Vagina (tissue), 2 donors: ENCODE measurements at regions not wholly inside any gene's neighbourhood (a gene's known extent, or its start where the extent isn't known, plus 50 kb on each side); places are given as distances from the start of the nearest gene placed in this dataset.

Experiments used
- DNase-seq, 2 donors: peaks; one replicate each; pipeline ENCODE4 v3.0.0-alpha.2; 2017; ENCODE audit errors: extremely low spot score in 2 of 2
- H3K27ac ChIP-seq: fragments of 200-600 bp; sonication (generic); one replicate; pipeline ENCODE4 v1.5.1; 2019
- H3K27me3 ChIP-seq: fragments of 200-600 bp; sonication (generic); one replicate; pipeline ENCODE4 v1.5.1; 2019
- H3K36me3 ChIP-seq, 2 donors: fragments of 200-600 bp; sonication (generic); one replicate each; pipeline ENCODE4 v1.5.1; 2017 to 2019
- H3K4me1 ChIP-seq: fragments of 200-600 bp; sonication (generic); one replicate; pipeline ENCODE4 v1.5.1; 2019
- H3K4me3 ChIP-seq, 2 donors: fragments of 200-600 bp; sonication (generic); 1 replicate in 1 of 2; 2 replicates in 1 of 2; pipeline ENCODE4 v1.5.1; 2016 to 2019
- H3K9me3 ChIP-seq: fragments of 200-600 bp; sonication (generic); one replicate; pipeline ENCODE4 v1.5.1; 2019
- CTCF ChIP-seq, 3 experiments: fragments of 450-650 bp in 2 of 3; fragments of 200-600 bp in 1 of 3; sonication (generic) in 1 of 3; IDR thresholded peaks; one replicate each; pipeline ENCODE4 v1.5.1; 2017 to 2019; ENCODE audit warnings: antibody characterized with exemption in 3 of 3, mild to moderate bottlenecking in 2 of 3, moderate library complexity in 2 of 3
- POLR2A ChIP-seq, 2 donors: fragments of 450-650 bp; IDR thresholded peaks; one replicate each; pipeline ENCODE4 v1.6.1; 2017; ENCODE audit warnings: antibody characterized with exemption in 2 of 2, mild to moderate bottlenecking in 2 of 2, moderate library complexity in 2 of 2
- POLR2AphosphoS5 ChIP-seq, 2 donors: sonication (generic); formaldehyde crosslinking; IDR thresholded peaks; one replicate each; pipeline ENCODE4 v1.9.0; 2017; ENCODE audit warnings: antibody characterized with exemption in 2 of 2, mild to moderate bottlenecking in 2 of 2, low read depth in 1 of 2; ENCODE audit not compliant: insufficient read depth in 1 of 2
- intact Hi-C: fragments of 100-400 bp; cut with DNase I; formaldehyde crosslinking; loops from one replicate; pipeline ENCODE4 v1.15.1; 2023

- H3K27me3 ChIP-seq = no peaks in the 10 kb centered on the region
- peaks cover 36% of the 10 kb centered on the region for H3K4me1 ChIP-seq
- no peaks in the 10 kb centered on the region for H3K36me3 ChIP-seq
- TF ChIP-seq CTCF (IDR thresholded peaks at IDR 0.05) (no peak), POLR2A (IDR thresholded peaks at IDR 0.05) (no peak), POLR2AphosphoS5 (IDR thresholded peaks at IDR 0.05; ENCODE audit: insufficient read depth in 1 of 2, low read depth in 1 of 2) (no peak)
- no peak for DNase-seq
- H3K4me3 ChIP-seq = no peak overlapping the region
- H3K27ac ChIP-seq = peak overlapping the region; percentile 28
- intact Hi-C loops = loop anchor here (10.0 kb wide), 2 partner anchors 174 to 256 kb away; no protein-coding TSS in a partner anchor
- H3K9me3 ChIP-seq = no peaks in the 10 kb centered on the region
Measured at GRCh38 chr4:128558896-128559679, 250.4 kb upstream of the JADE1 start.

GRCh38 chr4:128556756-128557155 is 252.7 kb upstream of the JADE1 start:
- H3K4me3 ChIP-seq = no peak overlapping the region
- no peaks in the 10 kb centered on the region for H3K36me3 ChIP-seq
- no peaks in the 10 kb centered on the region for H3K9me3 ChIP-seq
- H3K4me1 ChIP-seq = peaks cover 47% of the 10 kb centered on the region
- DNase-seq = no peak
- TF ChIP-seq POLR2AphosphoS5 (IDR thresholded peaks at IDR 0.05; ENCODE audit: insufficient read depth in 1 of 2, low read depth in 1 of 2) (no peak), POLR2A (IDR thresholded peaks at IDR 0.05) (no peak), CTCF (IDR thresholded peaks at IDR 0.05) (no peak)
- no peaks in the 10 kb centered on the region for H3K27me3 ChIP-seq
- intact Hi-C loops = loop anchor here (10.0 kb wide), 2 partner anchors 172 to 258 kb away; no protein-coding TSS in a partner anchor
- no peak overlapping the region for H3K27ac ChIP-seq

DNA sequence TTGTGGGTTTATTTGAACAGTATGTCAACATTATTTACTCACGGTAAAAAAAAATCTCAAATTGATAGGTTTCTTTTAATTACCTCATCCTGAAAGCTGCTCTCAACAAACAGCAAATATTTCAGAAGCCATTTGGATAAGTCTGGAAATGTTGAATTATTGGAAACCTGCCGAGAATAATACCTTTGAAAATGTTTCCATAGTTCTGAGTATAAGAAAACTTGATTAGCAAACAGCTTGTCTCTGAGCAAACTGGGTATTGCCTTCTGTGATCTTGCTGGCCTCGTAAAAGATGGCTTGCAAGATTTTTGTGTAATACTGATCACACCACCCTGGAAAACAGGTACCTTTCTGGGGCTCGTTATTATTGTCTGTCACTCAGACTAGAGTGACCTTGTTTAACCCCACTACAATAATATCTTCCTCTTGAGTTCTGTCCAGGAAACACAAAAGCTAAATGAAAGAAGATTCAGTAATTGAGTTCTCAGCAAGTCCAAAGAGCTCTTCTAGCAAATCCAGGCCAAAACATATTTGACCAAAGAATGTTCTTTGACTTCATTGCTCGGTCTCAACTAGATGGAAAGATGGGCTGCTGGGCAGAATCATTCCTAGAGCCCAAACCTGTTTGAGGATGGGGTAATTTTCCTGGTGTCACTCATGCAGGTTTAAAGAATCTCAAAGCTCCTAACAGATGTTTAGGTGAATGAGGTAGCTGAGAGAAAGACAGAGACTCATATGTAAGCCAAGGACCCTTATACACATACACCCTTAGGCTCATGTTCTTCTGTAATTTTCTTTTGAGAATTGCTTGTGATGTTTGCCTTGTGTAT is 255.6 kb upstream of the JADE1 start:
- no peaks in the 10 kb centered on the region for H3K27me3 ChIP-seq
- intact Hi-C loops = loop anchor here (10.0 kb wide), 2 partner anchors 169 to 261 kb away; no protein-coding TSS in a partner anchor
- DNase-seq = no peak
- H3K4me1 ChIP-seq = peaks cover 32% of the 10 kb centered on the region
- H3K9me3 ChIP-seq = no peaks in the 10 kb centered on the region
- peak overlapping the region; percentile 86 for H3K27ac ChIP-seq
- TF ChIP-seq POLR2AphosphoS5 (IDR thresholded peaks at IDR 0.05; ENCODE audit: insufficient read depth in 1 of 2, low read depth in 1 of 2) = no peak
- no peak for TF ChIP-seq CTCF (IDR thresholded peaks at IDR 0.05)
- TF ChIP-seq POLR2A (IDR thresholded peaks at IDR 0.05) = no peak
- peak overlapping the region; percentile 51 to 58 for H3K4me3 ChIP-seq
- no peaks in the 10 kb centered on the region for H3K36me3 ChIP-seq

DNA sequence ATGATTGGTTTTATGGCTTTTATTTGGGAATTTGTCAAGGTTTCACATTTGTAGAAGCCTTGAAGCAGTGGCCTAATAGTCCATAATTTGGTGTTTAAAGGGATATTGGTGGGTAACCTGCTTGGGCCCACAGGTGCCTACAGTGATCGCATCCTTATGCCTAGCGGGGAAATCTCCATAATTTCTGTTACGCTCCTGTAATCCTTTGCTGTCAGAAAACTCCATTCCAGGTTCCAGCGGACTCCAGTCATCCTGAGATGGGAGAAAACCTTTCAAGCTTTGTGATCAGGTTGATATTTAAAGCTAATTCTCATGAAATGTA is 257.0 kb upstream of the JADE1 start:
- Histone ChIP-seq H3K27ac (peak overlapping the region; percentile 86), H3K9me3 (no peaks in the 10 kb centered on the region), H3K4me3 (peak overlapping the region; percentile 51 to 58), H3K27me3 (no peaks in the 10 kb centered on the region), H3K36me3 (no peaks in the 10 kb centered on the region), H3K4me1 (peaks cover 24% of the 10 kb centered on the region)
- TF ChIP-seq POLR2AphosphoS5 (IDR thresholded peaks at IDR 0.05; ENCODE audit: insufficient read depth in 1 of 2, low read depth in 1 of 2) (no peak), CTCF (IDR thresholded peaks at IDR 0.05) (no peak), POLR2A (IDR thresholded peaks at IDR 0.05) (no peak)
- DNase-seq = no peak
- intact Hi-C loops = loop anchor here (10.0 kb wide), 2 partner anchors 168 to 262 kb away; no protein-coding TSS in a partner anchor
